HG02763 (cell line): ENCODE measurements at regions not wholly inside any gene's neighbourhood (a gene's known extent, or its start where the extent isn't known, plus 50 kb on each side); places are given as distances from the start of the nearest gene placed in this dataset.
"Not testable (repeated sequence)": the region's sequence is repeated elsewhere in the genome, so short reads cannot be mapped to it uniquely, and the experiment has no call there.

Experiments
- ATAC-seq: cut with Tn5 transposase; IDR thresholded peaks from one replicate; pipeline ENCODE4 v1.9.1; 2021; ENCODE audit warnings: mild to moderate bottlenecking, moderate library complexity; ENCODE audit not compliant: unreplicated experiment

DNA sequence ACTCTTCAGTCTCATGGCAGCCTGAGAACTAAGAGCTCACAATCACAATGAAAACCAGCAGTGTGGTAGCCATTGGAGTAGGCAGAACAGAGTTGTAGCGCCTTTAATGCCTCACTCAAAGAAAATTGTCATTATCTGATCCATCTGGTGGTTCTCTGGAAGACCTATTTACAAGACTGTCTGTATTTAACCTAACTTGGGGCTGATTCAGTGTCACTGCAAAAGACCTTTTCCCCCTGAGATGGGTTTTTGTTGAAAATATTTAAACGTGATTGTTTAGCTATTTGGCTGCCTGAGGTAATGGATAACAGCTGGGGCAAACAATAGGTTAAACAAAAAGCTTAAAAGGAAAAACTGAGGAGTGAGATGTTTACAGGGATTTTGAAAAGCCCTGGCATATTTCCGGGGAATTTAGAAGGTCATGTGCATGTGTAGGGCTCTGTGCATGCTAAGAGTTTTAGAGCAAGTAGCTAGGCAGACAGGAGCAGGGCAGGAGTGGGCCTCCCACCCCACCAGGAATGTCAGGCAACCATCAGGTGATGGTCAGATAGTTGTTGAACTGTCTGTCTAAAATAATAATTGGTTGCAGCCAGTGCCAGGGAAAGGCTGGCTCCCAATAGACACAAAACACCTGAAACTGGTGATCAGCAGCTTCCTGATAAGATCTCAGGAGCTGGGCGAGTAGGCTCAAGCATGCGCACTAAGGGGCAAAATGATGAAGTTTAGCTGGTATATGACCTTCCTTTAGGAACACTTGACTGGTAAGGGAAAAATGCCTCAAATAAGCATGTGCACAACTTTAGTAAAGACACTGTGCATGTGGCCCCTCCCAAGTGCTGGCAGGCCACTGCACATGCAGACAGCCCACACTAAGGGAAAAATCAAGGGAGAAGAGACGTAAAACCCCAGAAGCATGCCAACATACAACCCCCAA is 70.8 kb upstream of the AKIRIN2 start:
- ATAC-seq: no peak

- no peak for ATAC-seq
These were observed 65.4 kb upstream of the AKIRIN2 start for GRCh38 chr6:87767478-87767877.

DNA sequence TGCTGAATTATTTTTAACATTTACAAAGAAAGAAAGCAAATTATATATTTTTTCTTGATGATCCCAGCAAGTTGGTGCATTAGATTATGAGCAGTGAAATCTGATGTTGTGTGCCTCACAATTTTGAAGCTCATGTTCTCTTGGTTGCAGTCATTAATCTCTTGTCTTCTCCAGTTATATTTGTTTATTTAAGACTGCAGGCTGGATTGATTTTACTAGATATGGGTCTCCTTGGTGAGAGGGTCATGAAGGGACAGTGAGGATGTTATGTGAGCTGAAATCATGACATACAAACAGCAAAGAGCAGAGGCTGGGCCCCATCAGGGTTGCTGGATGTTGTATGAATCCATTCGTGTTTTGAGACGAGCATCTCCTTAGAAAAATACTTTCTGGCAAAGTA is 64.2 kb upstream of the AKIRIN2 start:
- ATAC-seq: no peak

- ATAC-seq: no peak
These were observed 61.9 kb upstream of the AKIRIN2 start for GRCh38 chr6:87763901-87764300.

GRCh38 chr6:87763276-87763675 is 61.2 kb upstream of the AKIRIN2 start:
- ATAC-seq: no peak

- no peak for ATAC-seq
These were observed 60.1 kb upstream of the AKIRIN2 start for GRCh38 chr6:87762116-87762515.

- no peak for ATAC-seq
These were observed 55.8 kb upstream of the AKIRIN2 start for GRCh38 chr6:87757792-87758191.

DNA sequence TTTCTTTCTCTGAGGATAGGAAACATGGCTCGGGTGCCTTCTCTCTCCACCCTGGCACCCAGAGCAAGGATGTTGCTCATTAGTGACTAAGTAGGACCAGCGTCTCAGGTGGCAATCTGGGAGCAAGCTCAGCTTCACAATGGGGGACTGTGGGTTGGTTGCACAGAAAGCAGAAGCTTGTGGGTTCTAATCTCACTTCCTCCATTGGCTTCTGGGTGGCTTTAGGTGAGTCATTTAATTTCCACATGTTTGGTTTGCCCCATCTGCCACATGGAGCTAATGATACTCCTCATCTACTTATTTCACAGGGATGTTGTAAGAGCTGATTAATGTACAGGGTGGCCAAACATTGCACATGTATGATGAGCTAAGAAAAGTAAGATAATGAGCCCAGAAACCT is 54.8 kb upstream of the AKIRIN2 start:
- ATAC-seq: peak; percentile 95

DNA sequence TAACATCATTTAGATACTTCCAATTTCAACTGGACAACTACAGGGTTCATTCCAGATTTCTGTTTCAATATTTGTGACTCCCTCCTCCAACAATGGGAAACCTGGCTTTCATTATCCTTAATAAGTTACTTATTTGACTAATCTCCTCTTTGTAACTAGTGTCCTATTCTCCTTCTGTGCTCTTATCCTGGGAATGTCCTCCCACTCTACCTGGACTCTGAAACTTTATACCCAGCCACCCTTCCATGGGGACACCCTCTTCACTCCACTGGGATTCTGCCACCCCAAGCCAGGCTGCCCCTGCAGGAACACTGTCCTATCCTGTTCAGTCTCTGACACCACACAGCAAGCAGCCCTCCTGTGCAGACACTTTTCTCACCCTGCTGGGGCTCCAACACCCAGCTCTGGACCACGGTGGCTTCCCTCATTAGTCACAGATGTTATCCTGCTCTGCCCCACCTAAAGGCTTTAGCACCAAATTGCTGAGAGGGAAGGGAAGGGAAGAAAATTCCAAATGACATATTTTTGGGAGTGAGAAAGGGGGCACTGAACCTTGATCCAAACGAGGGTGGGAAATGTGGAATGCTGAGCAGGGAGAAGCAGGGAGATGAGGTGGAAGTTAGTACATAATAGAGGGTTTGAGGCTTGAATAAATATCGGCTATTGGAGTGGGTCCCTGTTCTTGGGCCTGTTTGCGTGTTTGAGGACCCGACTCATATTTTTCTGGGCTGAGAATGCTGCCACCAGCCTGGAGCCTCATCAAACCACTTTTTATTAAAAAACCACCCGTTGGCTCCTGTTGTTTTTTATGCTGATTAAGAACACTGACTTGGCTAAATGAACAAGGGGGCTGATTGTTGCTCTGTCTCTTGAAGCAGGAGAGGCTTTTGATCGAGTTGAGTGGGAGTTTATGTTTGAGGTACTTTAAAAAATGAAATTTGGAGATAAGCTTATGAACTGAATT is 54.0 kb upstream of the AKIRIN2 start:
- ATAC-seq: no peak

- peak; percentile 46 for ATAC-seq
These were observed 52.8 kb upstream of the AKIRIN2 start for GRCh38 chr6:87754828-87755227.

GRCh38 chr6:87753131-87753685 is 51.2 kb upstream of the AKIRIN2 start:
- no peak for ATAC-seq

- ATAC-seq: not testable (repeated sequence)
These were observed 50.5 kb upstream of the AKIRIN2 start for GRCh38 chr6:87752503-87752902.
